Stimulated activated naive CD8-positive, alpha-beta T cell treated with anti-CD3 and anti-CD28 coated beads, Interleukin-15, Interleukin-2, amounts not matched to agents 100 ng/mL and 50 ng/mL, for 24 hours (primary cell): ENCODE measurements at regions not wholly inside any gene's neighbourhood (a gene's known extent, or its start where the extent isn't known, plus 50 kb on each side); places are given as distances from the start of the nearest gene placed in this dataset.

ENCODE experiments used
- H3K27ac Mint-ChIP-seq: one replicate; pipeline ENCODE4 v1.8.0; 2021; ENCODE audit warnings: mild to moderate bottlenecking, mixed read lengths
- H3K27me3 Mint-ChIP-seq: one replicate; pipeline ENCODE4 v1.8.0; 2021; ENCODE audit warnings: mixed read lengths
- H3K36me3 Mint-ChIP-seq: one replicate; pipeline ENCODE4 v1.8.0; 2021; ENCODE audit warnings: low read depth, mixed read lengths
- H3K4me1 Mint-ChIP-seq: one replicate; pipeline ENCODE4 v1.8.0; 2021; ENCODE audit warnings: low read depth, mixed read lengths
- H3K4me3 Mint-ChIP-seq: one replicate; pipeline ENCODE4 v1.8.0; 2021; ENCODE audit warnings: mild to moderate bottlenecking, mixed read lengths
- H3K9me3 Mint-ChIP-seq: one replicate; pipeline ENCODE4 v1.8.0; 2021; ENCODE audit warnings: mixed read lengths

DNA sequence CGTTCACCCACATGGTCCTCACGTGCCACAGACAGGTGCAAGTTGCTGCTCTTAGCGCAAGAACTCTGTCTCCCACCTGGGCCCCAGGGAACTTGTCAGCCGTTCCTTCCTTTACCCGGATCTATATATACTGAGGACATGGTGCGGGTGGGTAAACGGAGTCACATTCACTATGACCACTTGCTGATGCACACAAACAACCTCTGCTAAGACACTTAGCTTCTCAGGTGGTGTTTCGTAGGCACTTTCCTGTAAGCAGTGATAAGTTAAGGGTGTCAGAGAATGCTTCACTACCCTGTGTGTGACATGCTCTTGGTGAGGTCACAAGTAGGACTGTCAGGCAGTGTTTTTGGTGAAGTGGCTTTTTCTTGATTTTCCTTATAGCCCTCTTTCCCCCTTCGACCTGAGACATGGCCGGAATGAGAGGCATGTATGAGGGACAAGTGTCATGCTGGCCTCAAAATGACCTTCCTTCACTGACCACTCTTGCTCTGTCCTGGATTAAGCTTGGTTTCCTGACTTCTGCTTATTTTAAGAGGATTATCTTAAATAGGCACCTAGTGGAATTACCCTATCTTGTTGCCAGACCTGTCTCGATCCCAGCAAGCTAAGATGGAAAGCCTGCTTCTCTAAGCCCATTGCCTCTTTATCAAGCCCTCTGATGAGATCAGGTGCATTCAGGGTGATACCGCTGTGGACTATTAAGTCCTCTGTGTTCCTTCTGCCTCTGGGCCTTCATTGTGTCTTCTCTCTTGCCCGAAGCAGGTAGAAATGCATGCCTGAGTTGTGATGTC, 97.1 kb upstream of the CELF4 start:
- no peaks in the 10 kb centered on the region for H3K4me1 Mint-ChIP-seq
- H3K27me3 Mint-ChIP-seq, result no peaks in the 10 kb centered on the region

DNA sequence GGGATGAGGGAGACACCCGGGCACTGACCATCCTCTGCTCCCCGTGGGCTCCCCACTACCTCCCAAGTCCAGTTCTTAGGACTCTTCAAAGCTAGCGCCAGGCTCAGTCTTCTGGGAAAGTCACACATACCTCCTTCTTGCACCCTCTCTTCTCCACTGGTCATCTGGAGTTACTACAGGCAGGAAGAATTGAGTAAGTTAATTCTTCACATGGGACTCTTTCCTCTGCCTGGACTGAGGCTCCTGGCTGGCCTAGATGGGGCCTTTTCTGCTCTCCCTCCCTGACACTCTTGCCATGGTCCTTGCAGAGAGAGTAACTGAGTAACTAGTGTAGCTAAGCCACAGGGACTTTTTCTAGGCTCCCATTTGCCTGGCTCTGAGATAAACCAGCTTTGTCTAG, 96.5 kb upstream of the CELF4 start:
- Mint-ChIP-seq H3K27ac (no peak overlapping the region), H3K4me3 (no peak overlapping the region), H3K36me3 (no peaks in the 10 kb centered on the region), H3K4me1 (no peaks in the 10 kb centered on the region), H3K27me3 (no peaks in the 10 kb centered on the region), H3K9me3 (no peaks in the 10 kb centered on the region)

More for the DNA sequence above, 97.1 kb upstream of the CELF4 start:
- H3K36me3 Mint-ChIP-seq, result no peaks in the 10 kb centered on the region
- no peak overlapping the region for H3K4me3 Mint-ChIP-seq
- no peaks in the 10 kb centered on the region for H3K9me3 Mint-ChIP-seq
- H3K27ac Mint-ChIP-seq, result no peak overlapping the region

DNA sequence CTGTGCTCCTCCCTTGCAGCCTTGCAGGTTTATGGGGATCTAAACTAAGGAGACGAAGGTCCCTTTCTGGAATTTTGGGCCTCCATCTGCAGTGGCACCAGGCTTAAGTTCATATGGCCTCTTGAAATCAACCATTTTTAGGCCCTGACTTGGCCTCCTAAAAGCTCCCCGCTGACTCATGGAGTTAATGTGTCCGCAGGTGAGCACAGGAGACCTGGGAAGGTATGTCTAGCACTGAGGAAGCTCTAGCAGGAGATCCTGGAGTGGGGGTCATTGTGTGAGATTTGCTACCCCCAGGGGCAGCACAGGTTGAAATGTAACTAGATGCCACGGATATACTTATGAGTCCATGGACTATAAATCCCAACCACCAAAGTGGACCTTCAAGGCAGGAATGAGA, 95.9 kb upstream of the CELF4 start:
- Mint-ChIP-seq H3K36me3 (no peaks in the 10 kb centered on the region), H3K4me3 (no peak overlapping the region), H3K9me3 (no peaks in the 10 kb centered on the region), H3K4me1 (no peaks in the 10 kb centered on the region), H3K27ac (no peak overlapping the region), H3K27me3 (no peaks in the 10 kb centered on the region)

DNA sequence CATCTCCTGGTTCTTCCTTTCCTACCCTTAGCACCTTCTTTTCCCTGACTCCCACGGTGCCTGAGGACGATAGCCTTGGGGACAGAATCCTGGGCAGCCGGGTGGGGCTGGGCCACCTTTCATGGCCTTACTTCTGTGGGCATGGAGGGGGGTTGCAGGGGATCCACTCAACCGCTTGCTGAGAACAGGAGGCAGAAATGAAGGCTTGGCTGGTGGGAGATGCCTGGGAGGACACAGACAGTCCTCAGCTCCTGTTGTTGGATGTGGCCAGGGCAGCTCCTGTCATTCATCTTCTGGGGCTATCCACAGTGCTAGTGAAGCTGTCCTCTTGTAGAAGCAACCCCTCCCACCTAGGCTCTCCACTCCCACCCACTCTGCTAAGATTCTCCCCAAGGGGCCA, 95.5 kb upstream of the CELF4 start:
- no peaks in the 10 kb centered on the region for H3K4me1 Mint-ChIP-seq
- H3K36me3 Mint-ChIP-seq, result no peaks in the 10 kb centered on the region
- H3K27ac Mint-ChIP-seq, result no peak overlapping the region
- H3K4me3 Mint-ChIP-seq, result no peak overlapping the region
- no peaks in the 10 kb centered on the region for H3K9me3 Mint-ChIP-seq
- H3K27me3 Mint-ChIP-seq, result no peaks in the 10 kb centered on the region

DNA sequence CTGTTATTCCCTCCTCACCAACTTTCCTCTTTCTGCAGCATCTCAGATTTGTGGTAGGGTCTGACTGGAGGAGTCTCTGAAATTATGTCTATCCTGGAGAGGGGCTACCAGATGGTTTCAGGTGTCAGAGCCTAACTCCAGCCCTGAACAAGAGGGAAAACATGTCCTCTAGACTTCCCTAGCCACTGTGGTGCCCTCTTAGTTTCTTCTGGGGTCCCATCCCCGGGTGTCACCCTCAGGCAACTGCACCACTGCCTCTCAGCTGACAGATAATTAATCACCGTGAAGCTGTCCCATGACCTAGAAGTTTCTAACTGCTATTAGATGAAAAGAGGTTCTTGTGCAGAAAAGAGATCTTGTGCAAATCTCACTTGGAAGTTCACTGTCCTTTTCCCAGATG, 95.1 kb upstream of the CELF4 start:
- Mint-ChIP-seq H3K9me3 (peaks cover 2% of the 10 kb centered on the region), H3K27me3 (no peaks in the 10 kb centered on the region), H3K4me3 (no peak overlapping the region), H3K27ac (no peak overlapping the region), H3K36me3 (no peaks in the 10 kb centered on the region), H3K4me1 (no peaks in the 10 kb centered on the region)

DNA sequence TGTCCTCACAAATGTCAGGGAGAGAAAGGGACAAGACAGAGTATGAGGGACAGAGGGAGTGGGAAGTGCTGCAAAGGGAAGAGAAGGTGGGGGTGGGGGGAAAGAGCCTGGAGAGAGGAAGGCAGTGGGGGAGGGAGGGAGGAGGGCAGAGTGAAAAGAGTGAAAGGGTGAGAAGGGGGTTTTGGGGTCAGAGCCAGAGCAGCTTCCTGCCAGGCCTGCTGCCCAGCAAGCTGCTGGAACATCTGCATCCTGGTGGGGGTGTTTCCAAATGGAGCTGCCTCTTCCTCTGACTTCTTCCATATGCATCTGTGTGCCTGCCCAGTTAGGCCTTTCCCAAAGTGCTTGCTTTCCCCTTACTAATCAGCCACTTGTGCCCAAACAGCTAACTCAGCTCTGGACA, 94.3 kb upstream of the CELF4 start:
- no peaks in the 10 kb centered on the region for H3K36me3 Mint-ChIP-seq
- H3K4me3 Mint-ChIP-seq, result no peak overlapping the region
- no peaks in the 10 kb centered on the region for H3K4me1 Mint-ChIP-seq
- no peaks in the 10 kb centered on the region for H3K27me3 Mint-ChIP-seq
- H3K9me3 Mint-ChIP-seq, result peaks cover 4% of the 10 kb centered on the region
- H3K27ac Mint-ChIP-seq, result no peak overlapping the region

DNA sequence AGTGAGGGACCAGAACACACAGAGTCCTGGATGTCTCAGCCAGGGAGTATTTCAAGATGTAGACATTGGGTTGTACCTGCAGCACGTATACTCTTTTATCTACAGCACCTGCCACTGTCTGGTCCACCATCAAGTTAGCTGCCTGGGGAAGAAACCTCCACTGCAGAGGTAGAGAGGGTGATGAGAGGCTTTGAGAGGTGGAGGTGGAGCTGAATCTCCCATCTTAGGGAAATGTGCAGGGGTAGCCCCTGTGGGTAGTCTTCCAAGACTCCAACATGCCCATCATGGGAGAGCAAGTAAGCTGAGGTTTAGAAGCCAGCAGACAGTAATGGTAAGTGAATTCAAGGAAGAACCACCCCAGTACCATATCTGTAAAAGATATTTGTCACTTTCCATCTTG, 93.3 kb upstream of the CELF4 start:
- peaks cover 4% of the 10 kb centered on the region for H3K9me3 Mint-ChIP-seq
- no peak overlapping the region for H3K27ac Mint-ChIP-seq
- no peaks in the 10 kb centered on the region for H3K27me3 Mint-ChIP-seq
- no peaks in the 10 kb centered on the region for H3K4me1 Mint-ChIP-seq
- no peaks in the 10 kb centered on the region for H3K36me3 Mint-ChIP-seq
- H3K4me3 Mint-ChIP-seq, result no peak overlapping the region

DNA sequence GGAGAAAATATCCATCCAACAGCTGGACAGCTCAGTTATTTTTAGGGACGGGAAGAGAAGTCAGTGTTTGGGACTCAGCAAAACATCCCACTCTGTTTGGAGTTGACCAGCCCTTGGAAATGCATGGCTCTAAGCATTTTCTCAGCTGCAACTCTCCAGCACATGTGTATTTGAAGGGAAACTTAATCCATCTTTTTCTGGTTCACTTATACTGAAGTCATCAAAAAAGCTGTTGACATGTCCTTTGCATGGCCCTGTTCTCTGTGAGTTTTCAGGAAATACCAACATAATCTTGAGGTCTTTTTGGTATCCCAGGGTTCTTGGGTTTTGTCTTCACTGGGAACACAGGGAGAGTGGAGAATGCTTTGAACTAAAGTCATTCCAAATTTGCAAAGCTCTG, 91.9 kb upstream of the CELF4 start:
- no peaks in the 10 kb centered on the region for H3K36me3 Mint-ChIP-seq
- no peaks in the 10 kb centered on the region for H3K4me1 Mint-ChIP-seq
- H3K27me3 Mint-ChIP-seq, result no peaks in the 10 kb centered on the region
- peaks cover 4% of the 10 kb centered on the region for H3K9me3 Mint-ChIP-seq
- no peak overlapping the region for H3K4me3 Mint-ChIP-seq
- no peak overlapping the region for H3K27ac Mint-ChIP-seq

DNA sequence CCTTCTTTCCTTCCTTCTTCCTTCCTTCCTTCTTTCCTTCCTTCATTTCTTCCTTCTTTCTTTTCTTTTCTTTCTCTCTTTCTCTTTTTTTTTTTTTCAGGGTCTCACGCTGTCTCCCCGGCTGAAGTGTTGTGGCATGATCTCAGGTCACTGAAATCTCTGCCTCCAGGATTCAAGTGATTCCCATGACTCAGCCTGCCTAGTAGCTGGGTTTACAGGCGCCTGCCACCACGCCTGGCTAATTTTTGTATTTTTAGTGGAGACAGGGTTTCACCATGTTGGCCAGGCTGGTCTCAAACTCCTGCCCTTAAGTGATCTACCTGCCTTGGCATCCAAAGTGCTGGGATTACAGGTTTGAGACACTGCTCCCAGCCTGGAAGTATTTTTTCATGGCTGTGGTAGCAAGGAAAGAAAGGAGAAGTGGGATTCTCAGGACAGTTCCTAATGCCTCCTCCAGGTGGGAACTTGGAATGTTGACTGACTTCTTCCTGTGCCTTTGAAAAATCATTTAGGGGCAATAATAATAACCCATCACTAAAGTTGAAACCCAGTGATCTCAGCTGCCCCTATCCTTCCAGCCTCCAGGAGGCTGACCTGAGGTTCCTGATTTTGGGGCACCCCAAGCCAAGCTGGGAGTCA, 89.3 kb upstream of the CELF4 start:
- Mint-ChIP-seq H3K9me3 (peaks cover 4% of the 10 kb centered on the region), H3K4me3 (no peak overlapping the region), H3K36me3 (no peaks in the 10 kb centered on the region), H3K27me3 (no peaks in the 10 kb centered on the region), H3K4me1 (no peaks in the 10 kb centered on the region), H3K27ac (no peak overlapping the region)

DNA sequence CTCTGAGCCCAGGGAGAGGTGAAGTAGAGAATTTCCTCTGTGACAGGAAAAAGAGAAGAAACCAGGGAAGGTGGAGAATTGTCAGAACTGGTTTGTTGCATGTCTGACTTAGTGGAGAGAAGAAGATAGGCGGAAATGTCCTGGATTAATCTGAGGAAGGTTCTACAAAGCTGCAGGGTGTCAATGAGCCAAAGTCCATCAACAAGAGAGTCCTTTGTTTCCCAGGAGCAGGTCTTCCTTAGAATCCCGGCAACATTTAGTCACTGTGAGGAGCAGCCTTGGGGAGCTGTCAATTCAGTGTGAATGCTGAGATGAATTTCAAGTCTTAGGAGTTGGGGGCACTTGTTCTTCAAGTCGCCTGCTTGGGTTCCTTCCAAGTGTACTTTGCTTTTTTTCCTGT, 88.4 kb upstream of the CELF4 start:
- Mint-ChIP-seq H3K36me3 (no peaks in the 10 kb centered on the region), H3K27ac (no peak overlapping the region), H3K27me3 (no peaks in the 10 kb centered on the region), H3K4me1 (no peaks in the 10 kb centered on the region), H3K9me3 (peaks cover 8% of the 10 kb centered on the region), H3K4me3 (no peak overlapping the region)

DNA sequence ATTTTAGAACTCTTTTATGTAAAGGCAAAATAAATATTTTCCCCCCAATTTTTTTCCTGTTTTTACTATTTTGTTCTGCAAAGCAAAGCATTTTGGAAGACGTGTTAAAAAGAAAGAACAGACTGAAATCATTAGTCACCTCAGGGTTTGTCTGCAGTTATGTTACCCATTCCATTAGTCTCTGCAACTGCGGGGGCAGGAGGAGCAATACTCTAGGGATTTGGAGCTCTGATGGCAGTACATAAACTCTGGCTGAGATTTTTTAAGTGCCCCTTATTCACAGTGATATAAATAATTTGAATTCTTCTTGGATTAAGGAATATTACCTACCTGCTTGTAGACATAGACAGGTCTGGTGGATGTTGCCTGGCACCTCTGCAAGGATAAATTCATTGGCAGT, 88.0 kb upstream of the CELF4 start:
- Mint-ChIP-seq H3K4me1 (no peaks in the 10 kb centered on the region), H3K4me3 (no peak overlapping the region), H3K27me3 (no peaks in the 10 kb centered on the region), H3K27ac (no peak overlapping the region), H3K9me3 (peaks cover 8% of the 10 kb centered on the region), H3K36me3 (no peaks in the 10 kb centered on the region)

DNA sequence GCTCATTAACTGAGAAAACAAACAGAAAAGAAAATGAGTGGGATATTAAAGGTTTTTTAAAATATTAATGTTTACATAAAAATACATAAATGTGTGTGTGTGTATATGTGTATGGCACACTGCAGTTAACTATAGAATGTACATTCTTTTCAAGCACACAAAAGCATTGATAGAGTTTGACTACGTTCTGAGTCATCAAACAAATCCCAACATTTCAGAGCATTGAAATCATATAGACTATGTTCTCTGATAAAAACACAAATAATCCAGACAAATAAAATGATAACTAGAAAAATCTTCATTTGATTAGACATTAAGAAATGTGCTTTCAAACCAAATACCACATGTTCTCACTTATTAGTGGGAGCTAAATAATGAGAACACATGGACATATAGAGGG, 84.3 kb upstream of the CELF4 start:
- Mint-ChIP-seq H3K4me3 (no peak overlapping the region), H3K9me3 (peaks cover 11% of the 10 kb centered on the region), H3K4me1 (no peaks in the 10 kb centered on the region), H3K36me3 (no peaks in the 10 kb centered on the region), H3K27ac (no peak overlapping the region), H3K27me3 (no peaks in the 10 kb centered on the region)

DNA sequence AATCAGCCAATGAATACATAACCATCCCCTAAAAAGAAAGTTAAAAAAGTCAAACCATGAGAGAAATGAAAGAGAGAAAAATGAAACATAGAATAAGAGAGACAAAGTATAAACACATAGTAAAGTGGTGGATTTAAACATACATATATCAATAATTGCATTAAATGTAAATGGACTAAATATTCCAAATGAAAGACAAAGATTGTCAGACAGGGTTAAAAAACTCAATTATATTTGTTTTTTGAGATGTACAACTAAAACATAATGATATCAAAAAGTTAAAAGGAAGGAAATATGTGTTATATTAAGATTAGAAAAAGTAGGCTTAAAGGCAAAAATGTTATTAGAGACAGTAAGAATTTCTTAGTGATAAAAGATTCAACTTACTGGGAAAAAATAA, 83.8 kb upstream of the CELF4 start:
- Mint-ChIP-seq H3K4me3 (no peak overlapping the region), H3K27me3 (no peaks in the 10 kb centered on the region), H3K27ac (no peak overlapping the region), H3K36me3 (no peaks in the 10 kb centered on the region), H3K9me3 (peaks cover 13% of the 10 kb centered on the region), H3K4me1 (no peaks in the 10 kb centered on the region)

DNA sequence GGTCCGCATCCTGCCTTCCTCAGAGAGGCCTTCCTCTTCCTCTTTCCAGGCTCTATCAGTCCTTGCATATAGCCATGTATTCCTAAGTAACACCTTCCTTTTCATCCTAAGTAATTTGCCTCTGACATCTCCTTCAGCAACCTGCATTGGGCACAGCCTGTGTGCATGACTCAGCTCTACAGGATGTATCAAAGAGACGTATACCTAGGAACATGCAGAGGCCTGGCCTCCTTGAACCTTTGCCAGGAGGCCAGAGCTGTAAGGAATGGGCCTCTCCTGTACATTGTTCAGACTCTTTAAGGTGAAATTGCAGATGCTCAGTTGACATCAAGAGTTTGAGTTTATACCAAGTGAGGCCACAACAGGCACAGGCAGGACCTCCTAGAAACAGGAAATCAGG, 76.0 kb upstream of the CELF4 start:
- no peaks in the 10 kb centered on the region for H3K27me3 Mint-ChIP-seq

DNA sequence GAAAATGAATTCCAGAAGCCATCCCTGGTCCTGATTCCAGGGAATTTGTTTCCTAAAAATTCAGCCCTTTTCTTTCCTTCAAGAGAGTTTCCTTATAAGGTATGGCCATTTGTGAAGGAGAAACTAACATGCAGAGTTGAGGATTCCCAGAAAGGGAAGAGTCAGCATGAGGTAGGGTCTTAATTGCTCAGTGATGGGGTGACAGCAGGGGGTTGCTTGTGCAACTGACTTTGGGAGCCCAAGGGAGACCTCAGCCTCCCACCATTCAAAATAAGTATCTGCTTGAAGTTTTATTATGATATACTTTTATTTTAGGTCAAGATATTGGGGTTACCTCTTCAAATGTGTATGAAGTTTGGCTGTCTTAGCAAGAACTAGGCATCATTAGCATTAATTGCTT, 74.9 kb upstream of the CELF4 start:
- no peak overlapping the region for H3K4me3 Mint-ChIP-seq
- no peaks in the 10 kb centered on the region for H3K4me1 Mint-ChIP-seq

More for the DNA sequence above, 76.0 kb upstream of the CELF4 start:
- Mint-ChIP-seq H3K4me3 (no peak overlapping the region), H3K9me3 (peaks cover 14% of the 10 kb centered on the region), H3K27ac (no peak overlapping the region), H3K36me3 (no peaks in the 10 kb centered on the region), H3K4me1 (no peaks in the 10 kb centered on the region)

DNA sequence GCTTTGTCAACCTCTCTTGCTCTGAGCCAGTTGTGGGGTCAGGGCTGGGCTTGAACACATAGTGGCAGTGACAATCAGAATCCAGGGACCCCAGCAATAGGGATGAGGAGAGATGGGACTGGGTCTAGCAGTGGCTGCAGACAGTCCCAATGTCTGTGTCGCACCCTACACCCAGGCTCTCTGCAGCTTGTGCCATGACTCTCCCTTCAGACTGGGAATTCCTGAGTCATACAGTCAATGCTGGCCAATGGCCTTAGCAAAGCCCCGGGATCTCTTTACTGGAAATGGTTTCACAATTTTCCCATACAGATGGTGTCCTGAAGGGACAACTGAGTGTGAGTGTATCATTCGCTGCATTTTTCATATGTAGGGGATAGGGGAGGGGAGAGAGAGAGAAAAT, 74.2 kb upstream of the CELF4 start:
- H3K4me3 Mint-ChIP-seq, result no peak overlapping the region
- no peaks in the 10 kb centered on the region for H3K36me3 Mint-ChIP-seq
- no peaks in the 10 kb centered on the region for H3K4me1 Mint-ChIP-seq
- H3K9me3 Mint-ChIP-seq, result peaks cover 7% of the 10 kb centered on the region
- no peaks in the 10 kb centered on the region for H3K27me3 Mint-ChIP-seq
- no peak overlapping the region for H3K27ac Mint-ChIP-seq

More for the DNA sequence above, 74.9 kb upstream of the CELF4 start:
- H3K27me3 Mint-ChIP-seq, result no peaks in the 10 kb centered on the region
- no peak overlapping the region for H3K27ac Mint-ChIP-seq
- H3K9me3 Mint-ChIP-seq, result peaks cover 11% of the 10 kb centered on the region
- H3K36me3 Mint-ChIP-seq, result no peaks in the 10 kb centered on the region
